Peyer's patch (tissue), 4 donors: ENCODE measurements at regions not wholly inside any gene's neighbourhood (a gene's known extent, or its start where the extent isn't known, plus 50 kb on each side); places are given as distances from the start of the nearest gene placed in this dataset.

Experiments
- POLR2A ChIP-seq, 2 donors: fragments of 450-650 bp; IDR thresholded peaks; one replicate each; pipeline ENCODE4 v1.5.1; 2017; ENCODE audit warnings: antibody characterized with exemption in 2 of 2, mild to moderate bottlenecking in 2 of 2, moderate library complexity in 2 of 2
- TF ChIP-seq, protein P1 (sequence below), 6 experiments: fragments of 450-650 bp in 4 of 6; fragments of 200-600 bp in 2 of 6; sonication (generic) in 1 of 6; IDR thresholded peaks; one replicate each; pipeline ENCODE4 v1.5.1; 2017 to 2019; ENCODE audit warnings: antibody characterized with exemption in 6 of 6, mild to moderate bottlenecking in 3 of 6, moderate library complexity in 1 of 6

DNA sequence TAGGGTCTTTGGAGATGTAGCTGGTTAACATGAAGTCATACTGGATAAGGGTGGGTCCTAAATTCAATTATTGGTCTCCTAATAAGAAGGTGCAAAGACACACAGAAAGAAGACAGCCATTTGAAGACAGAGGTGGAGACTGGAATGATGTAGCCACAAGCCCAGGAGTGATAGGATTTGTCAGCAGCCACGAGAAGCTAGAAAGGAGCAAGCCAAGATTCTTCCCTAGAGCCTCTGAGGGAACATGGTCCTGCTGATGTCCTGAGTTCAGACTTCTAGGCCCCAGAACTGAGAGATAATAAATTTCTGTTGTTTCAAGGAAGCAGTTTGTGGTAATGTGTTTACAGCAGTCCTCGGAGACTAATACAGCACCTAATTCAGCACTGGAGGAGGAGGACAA lies 203.3 kb upstream of the SRRM4 start:
- TF ChIP-seq, protein P1, sequence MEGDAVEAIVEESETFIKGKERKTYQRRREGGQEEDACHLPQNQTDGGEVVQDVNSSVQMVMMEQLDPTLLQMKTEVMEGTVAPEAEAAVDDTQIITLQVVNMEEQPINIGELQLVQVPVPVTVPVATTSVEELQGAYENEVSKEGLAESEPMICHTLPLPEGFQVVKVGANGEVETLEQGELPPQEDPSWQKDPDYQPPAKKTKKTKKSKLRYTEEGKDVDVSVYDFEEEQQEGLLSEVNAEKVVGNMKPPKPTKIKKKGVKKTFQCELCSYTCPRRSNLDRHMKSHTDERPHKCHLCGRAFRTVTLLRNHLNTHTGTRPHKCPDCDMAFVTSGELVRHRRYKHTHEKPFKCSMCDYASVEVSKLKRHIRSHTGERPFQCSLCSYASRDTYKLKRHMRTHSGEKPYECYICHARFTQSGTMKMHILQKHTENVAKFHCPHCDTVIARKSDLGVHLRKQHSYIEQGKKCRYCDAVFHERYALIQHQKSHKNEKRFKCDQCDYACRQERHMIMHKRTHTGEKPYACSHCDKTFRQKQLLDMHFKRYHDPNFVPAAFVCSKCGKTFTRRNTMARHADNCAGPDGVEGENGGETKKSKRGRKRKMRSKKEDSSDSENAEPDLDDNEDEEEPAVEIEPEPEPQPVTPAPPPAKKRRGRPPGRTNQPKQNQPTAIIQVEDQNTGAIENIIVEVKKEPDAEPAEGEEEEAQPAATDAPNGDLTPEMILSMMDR (IDR thresholded peaks at IDR 0.05) = no peak
- TF ChIP-seq POLR2A (IDR thresholded peaks at IDR 0.05) = no peak
